ENCODE measurements at regions not wholly inside any gene's neighbourhood (a gene's known extent, or its start where the extent isn't known, plus 50 kb on each side); places are given as distances from the start of the nearest gene placed in this dataset.

DNA sequence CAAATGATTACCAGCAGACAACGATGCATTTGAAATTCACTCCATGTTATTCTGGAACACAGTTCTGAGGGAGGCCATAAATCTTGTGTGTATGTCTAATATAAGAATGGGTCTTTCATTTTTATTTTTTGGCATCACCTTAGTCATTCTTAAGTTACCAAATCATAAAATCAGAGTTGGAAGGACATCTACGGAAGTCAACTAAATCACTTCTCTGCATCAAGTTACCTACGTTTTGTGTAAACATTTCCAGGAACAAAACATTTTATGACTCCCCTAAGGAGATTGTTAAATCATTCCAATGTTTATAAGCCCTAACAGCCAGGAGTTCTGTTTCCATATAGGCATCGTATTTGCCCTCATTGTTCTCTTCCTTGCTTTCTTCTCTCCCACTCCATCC, 378.2 kb downstream of the FAM170A start:
- Mint-ChIP-seq H3K27ac (no peak overlapping the region), H3K9me3 (peaks cover 3% of the 10 kb centered on the region), H3K4me1 (ENCODE audit: low read depth) (no peaks in the 10 kb centered on the region), H3K4me3 (no peak overlapping the region), H3K27me3 (no peaks in the 10 kb centered on the region), H3K36me3 (ENCODE audit: low read depth) (no peaks in the 10 kb centered on the region)
- TF ChIP-seq CTCF (IDR thresholded peaks at IDR 0.05) = no peak
- DNase-seq (no peak), ATAC-seq (ENCODE audit: poor library complexity) (no peak)
- H3K4me3 ChIP-seq (ENCODE audit: low read length) = no peak overlapping the region
- no peaks in the 10 kb centered on the region for H3K27me3 ChIP-seq (ENCODE audit: control insufficient read depth in 1 of 2, insufficient read depth in 2 of 2, low read length in 2 of 2)
- POLR2A ChIA-PET = no interaction called here
- no peaks in the 10 kb centered on the region for H3K9me3 ChIP-seq (ENCODE audit: control insufficient read depth in 1 of 2, insufficient read depth in 1 of 2, low read length in 2 of 2)
- intact Hi-C loops (cut with DNase I, micrococcal nuclease) = no loop called here
- H3K36me3 ChIP-seq (ENCODE audit: insufficient read depth, low read length) = no peaks in the 10 kb centered on the region
- CTCF ChIA-PET = no interaction called here
- H3K4me1 ChIP-seq (ENCODE audit: insufficient read depth, low read length) = no peaks in the 10 kb centered on the region
- H3K27ac ChIP-seq (ENCODE audit: low read depth in 1 of 2, low read length in 2 of 2) = no peak overlapping the region

GRCh38 chr5:120012431-120012830, 383.1 kb downstream of the FAM170A start:
- Mint-ChIP-seq H3K4me3 (no peak overlapping the region), H3K9me3 (peaks cover 3% of the 10 kb centered on the region), H3K36me3 (ENCODE audit: low read depth) (no peaks in the 10 kb centered on the region), H3K4me1 (ENCODE audit: low read depth) (no peaks in the 10 kb centered on the region), H3K27ac (no peak overlapping the region), H3K27me3 (no peaks in the 10 kb centered on the region)
- intact Hi-C loops (cut with DNase I, micrococcal nuclease) = no loop called here
- no peaks in the 10 kb centered on the region for H3K9me3 ChIP-seq (ENCODE audit: control insufficient read depth in 1 of 2, insufficient read depth in 1 of 2, low read length in 2 of 2)
- H3K27me3 ChIP-seq (ENCODE audit: control insufficient read depth in 1 of 2, insufficient read depth in 2 of 2, low read length in 2 of 2) = no peaks in the 10 kb centered on the region
- ChIA-PET POLR2A (no interaction called here), CTCF (no interaction called here)
- no peaks in the 10 kb centered on the region for H3K4me1 ChIP-seq (ENCODE audit: insufficient read depth, low read length)
- no peak overlapping the region for H3K27ac ChIP-seq (ENCODE audit: low read depth in 1 of 2, low read length in 2 of 2)
- H3K36me3 ChIP-seq (ENCODE audit: insufficient read depth, low read length) = no peaks in the 10 kb centered on the region
- no peak for DNase-seq
- no peak for TF ChIP-seq CTCF (IDR thresholded peaks at IDR 0.05)
- ATAC-seq (ENCODE audit: poor library complexity) = no peak
- no peak overlapping the region for H3K4me3 ChIP-seq (ENCODE audit: low read length)

DNA sequence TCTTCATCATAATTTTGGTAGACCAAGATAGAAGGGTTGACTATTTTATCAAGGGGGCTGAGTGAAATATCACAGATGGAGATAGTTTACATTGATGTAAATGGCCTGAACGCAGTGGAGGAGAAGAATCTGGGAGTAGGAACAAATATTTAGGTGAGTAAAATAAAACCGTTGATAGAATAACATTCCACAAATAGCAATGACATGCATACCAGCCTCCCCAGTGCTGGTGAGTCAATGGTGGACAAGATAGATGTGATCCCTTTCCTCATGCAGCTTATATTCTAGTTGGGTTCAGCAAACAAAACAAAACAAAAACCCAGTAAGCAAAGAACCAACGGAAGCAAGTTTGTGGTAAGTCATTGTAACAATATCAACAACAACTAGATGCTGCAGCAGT, 385.2 kb downstream of the FAM170A start:
- POLR2A ChIA-PET = no interaction called here

More for the DNA sequence above, 385.2 kb downstream of the FAM170A start:
- H3K27ac Mint-ChIP-seq = no peak overlapping the region
- H3K4me1 Mint-ChIP-seq (ENCODE audit: low read depth) = no peaks in the 10 kb centered on the region
- Histone ChIP-seq H3K36me3 (ENCODE audit: insufficient read depth, low read length) (no peaks in the 10 kb centered on the region), H3K4me1 (ENCODE audit: insufficient read depth, low read length) (no peaks in the 10 kb centered on the region), H3K9me3 (ENCODE audit: control insufficient read depth in 1 of 2, insufficient read depth in 1 of 2, low read length in 2 of 2) (no peaks in the 10 kb centered on the region), H3K27ac (ENCODE audit: low read depth in 1 of 2, low read length in 2 of 2) (no peak overlapping the region), H3K27me3 (ENCODE audit: control insufficient read depth in 1 of 2, insufficient read depth in 2 of 2, low read length in 2 of 2) (no peaks in the 10 kb centered on the region), H3K4me3 (ENCODE audit: low read length) (no peak overlapping the region)
- no peak for ATAC-seq (ENCODE audit: poor library complexity)
- intact Hi-C loops (cut with DNase I, micrococcal nuclease) = no loop called here
- no peak overlapping the region for H3K4me3 Mint-ChIP-seq
- H3K36me3 Mint-ChIP-seq (ENCODE audit: low read depth) = no peaks in the 10 kb centered on the region
- no peak for DNase-seq
- H3K27me3 Mint-ChIP-seq = no peaks in the 10 kb centered on the region
- no peak for TF ChIP-seq CTCF (IDR thresholded peaks at IDR 0.05)
- peaks cover 3% of the 10 kb centered on the region for H3K9me3 Mint-ChIP-seq
- CTCF ChIA-PET = no interaction called here

Data from CD4-positive, alpha-beta T cell (primary cell).